ENCODE measurements at regions not wholly inside any gene's neighbourhood (a gene's known extent, or its start where the extent isn't known, plus 50 kb on each side); places are given as distances from the start of the nearest gene placed in this dataset.

DNA sequence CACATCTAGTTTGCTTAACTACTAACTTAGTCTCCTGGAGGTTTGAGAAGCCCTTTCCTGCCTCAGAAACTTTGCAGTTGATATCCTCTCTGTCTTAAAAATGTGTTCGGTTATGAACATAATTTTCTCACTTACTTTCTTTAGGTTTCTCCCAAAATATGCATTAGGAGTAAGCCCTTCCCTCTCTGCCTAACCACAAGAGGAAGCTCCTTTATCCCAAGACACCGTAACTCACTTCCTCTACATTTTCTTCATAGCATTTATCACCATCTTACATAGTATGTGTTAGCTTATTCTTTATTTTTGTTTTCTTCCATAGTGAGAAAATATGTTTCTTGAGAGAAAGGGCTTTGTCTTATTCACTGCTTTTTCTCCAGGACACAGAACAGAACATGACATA, 952.5 kb upstream of the ATXN8OS start:
- no peak for DNase-seq (ENCODE audit: low read depth)
- H3K4me3 ChIP-seq (ENCODE audit: low read length), result no peak overlapping the region
- no peak for TF ChIP-seq CTCF (conservative IDR thresholded peaks at IDR 0.05; ENCODE audit: low read length)

GRCh38 chr13:69142101-69142500, 965.5 kb upstream of the ATXN8OS start:
- no peak overlapping the region for H3K4me3 ChIP-seq (ENCODE audit: low read length)
- no peak for TF ChIP-seq CTCF (conservative IDR thresholded peaks at IDR 0.05; ENCODE audit: low read length)
- DNase-seq (ENCODE audit: low read depth), result no peak

DNA sequence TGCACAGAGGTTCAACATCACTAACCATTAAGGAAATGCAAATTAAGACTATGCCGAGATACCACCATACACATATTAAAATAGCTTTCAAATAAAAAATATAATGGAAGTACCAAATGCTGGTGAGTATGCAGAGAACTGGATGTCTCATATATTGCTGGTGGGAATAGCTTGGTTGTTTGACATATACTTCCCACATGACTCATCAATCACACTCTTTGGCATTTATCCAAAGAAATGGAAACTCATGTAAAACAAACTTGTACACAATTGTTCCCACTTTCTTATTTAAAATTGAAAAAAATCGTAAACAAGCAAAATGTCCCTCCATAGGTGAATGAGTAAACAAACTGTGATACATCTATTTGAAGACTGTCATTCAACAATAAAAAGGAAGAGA, 982.6 kb upstream of the ATXN8OS start:
- DNase-seq (ENCODE audit: low read depth), result no peak
- no peak for TF ChIP-seq CTCF (conservative IDR thresholded peaks at IDR 0.05; ENCODE audit: low read length)
- no peak overlapping the region for H3K4me3 ChIP-seq (ENCODE audit: low read length)

GRCh38 chr13:69109891-69110525, 997.6 kb upstream of the ATXN8OS start:
- DNase-seq (ENCODE audit: low read depth), result no peak
- no peak for TF ChIP-seq CTCF (conservative IDR thresholded peaks at IDR 0.05; ENCODE audit: low read length)
- H3K4me3 ChIP-seq (ENCODE audit: low read length), result no peak overlapping the region

- no peak for TF ChIP-seq CTCF (conservative IDR thresholded peaks at IDR 0.05; ENCODE audit: low read length)
- DNase-seq (ENCODE audit: low read depth), result no peak
- H3K4me3 ChIP-seq (ENCODE audit: low read length), result no peak overlapping the region
These were observed 999.1 kb upstream of the ATXN8OS start for GRCh38 chr13:69108486-69108885.

DNA sequence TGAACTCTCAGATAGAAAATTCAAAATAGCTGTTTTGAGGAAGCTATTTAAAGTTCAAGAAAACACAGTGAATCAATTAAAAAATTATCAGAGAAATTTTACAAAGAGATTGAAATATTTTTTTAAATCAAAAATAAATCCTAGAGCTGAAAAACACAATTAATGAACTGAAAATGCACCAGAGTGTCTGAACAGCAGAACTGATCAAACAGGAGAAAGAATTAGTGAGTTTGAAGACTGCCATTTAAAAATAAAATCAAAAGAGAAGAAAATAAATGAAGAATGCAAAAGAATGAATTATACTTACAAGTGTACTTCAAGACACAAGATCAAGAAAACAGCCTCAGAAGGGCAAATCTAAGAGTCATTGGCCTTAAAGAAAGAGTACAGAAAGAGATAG, 1000.2 kb upstream of the ATXN8OS start:
- no peak for DNase-seq (ENCODE audit: low read depth)
- no peak for TF ChIP-seq CTCF (conservative IDR thresholded peaks at IDR 0.05; ENCODE audit: low read length)
- no peak overlapping the region for H3K4me3 ChIP-seq (ENCODE audit: low read length)

DNA sequence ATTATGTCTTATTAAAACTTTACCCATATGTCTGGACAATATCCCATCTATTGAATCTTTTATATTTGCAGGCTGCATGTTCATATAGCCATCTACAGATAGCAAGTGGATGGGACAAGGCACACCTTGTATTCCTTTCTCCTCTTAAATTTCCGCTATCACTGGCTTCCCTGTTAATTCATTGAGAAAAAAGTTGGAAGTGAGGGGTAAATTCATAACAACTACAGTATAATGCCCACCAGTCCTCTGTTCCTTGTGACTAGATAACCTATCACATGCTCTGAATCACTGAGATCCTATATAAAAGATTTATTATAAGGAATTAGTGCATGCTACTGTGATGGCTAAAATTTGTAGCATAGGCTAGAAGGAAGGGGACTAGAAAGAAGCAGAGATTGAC, 1005.8 kb upstream of the ATXN8OS start:
- no peak overlapping the region for H3K4me3 ChIP-seq (ENCODE audit: low read length)
- no peak for TF ChIP-seq CTCF (conservative IDR thresholded peaks at IDR 0.05; ENCODE audit: low read length)
- DNase-seq (ENCODE audit: low read depth), result no peak

Data from AG10803 (cell line).